Skin epidermis (tissue), 12 donors: ENCODE measurements at regions not wholly inside any gene's neighbourhood (a gene's known extent, or its start where the extent isn't known, plus 50 kb on each side); places are given as distances from the start of the nearest gene placed in this dataset.
"Not testable (repeated sequence)": the region's sequence is repeated elsewhere in the genome, so short reads cannot be mapped to it uniquely, and the experiment has no call there.

ENCODE experiments used
- H3K27ac ChIP-seq, 21 experiments: fragments of 200-600 bp; sonication (generic) in 11 of 21; one replicate each; pipeline ENCODE4 v1.5.0; 2020; ENCODE audit warnings: mild to moderate bottlenecking in 3 of 21, inconsistent platforms in 2 of 21, moderate library complexity in 2 of 21
- H3K4me3 ChIP-seq, 7 experiments: fragments of 200-600 bp; sonication (generic) in 2 of 7; one replicate each; pipeline ENCODE4 v1.5.0; 2020; ENCODE audit warnings: inconsistent platforms in 2 of 7, mild to moderate bottlenecking in 2 of 7, moderate library complexity in 1 of 7

- Histone ChIP-seq H3K4me3 (no peak overlapping the region), H3K27ac (no peak overlapping the region)
Observed at GRCh38 chr7:15068324-15068723, 165.8 kb upstream of the DGKB start.

DNA sequence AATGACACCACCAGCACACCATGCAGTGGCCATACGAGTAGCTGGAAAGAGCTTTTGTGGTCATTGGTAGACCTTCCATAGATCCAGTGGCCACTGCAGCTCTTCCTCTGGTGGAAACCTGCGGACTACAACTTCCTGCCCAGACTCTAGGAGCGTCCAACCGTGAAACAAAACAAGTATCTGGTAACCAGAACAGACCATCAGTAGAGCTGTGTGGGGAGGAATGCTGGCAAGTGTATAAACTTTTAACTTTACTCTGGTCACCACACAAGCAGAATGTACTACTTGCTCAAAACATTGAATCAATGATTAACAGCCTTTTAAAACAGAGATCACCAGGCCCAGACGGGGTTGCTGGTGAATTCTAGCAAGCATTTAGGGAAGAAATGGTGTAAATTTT lies 154.7 kb upstream of the DGKB start:
- no peak overlapping the region for H3K4me3 ChIP-seq
- H3K27ac ChIP-seq, result no peak overlapping the region

DNA sequence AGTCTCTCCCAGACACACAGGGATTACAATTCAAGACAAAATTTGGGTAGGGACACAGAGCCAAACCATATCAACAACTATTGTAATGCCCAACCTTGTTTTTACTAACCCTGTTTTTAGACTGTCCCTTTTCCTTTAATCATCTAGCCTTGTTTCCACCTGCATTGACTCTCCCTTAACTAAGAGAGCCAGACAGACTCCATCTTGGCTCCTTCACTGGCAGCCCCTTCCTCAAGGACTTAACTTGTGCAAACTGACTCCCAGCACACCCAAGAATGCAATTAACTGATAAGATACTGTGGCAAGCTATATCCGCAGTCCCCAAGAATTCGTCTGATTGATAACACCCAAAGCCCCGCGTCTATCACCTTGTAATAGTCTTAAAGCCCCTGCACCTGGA lies 151.8 kb upstream of the DGKB start:
- H3K27ac ChIP-seq, H3K4me3 ChIP-seq: not testable (repeated sequence)

GRCh38 chr7:15049157-15049556 lies 146.6 kb upstream of the DGKB start:
- Histone ChIP-seq H3K4me3 (no peak overlapping the region), H3K27ac (no peak overlapping the region)

DNA sequence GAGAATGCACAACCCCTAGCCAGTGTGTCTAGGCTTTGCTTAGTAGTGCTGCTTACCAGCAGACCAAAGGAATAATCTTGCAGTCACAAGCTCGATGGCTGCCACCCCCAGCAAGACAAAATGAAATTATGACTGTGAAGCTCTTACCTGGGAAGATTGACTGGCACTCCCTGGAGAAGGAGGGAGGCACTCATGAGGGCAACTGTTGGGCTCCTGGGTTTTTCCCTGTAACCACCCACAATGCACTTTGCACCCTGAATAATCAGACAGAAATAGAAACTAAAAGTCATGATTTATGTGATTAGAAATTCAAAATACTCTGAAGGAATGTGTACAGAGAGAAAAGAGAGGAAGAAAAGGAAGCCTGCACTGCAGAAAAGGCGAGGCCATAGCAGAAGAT lies 144.3 kb upstream of the DGKB start:
- Histone ChIP-seq H3K4me3 (no peak overlapping the region), H3K27ac (no peak overlapping the region)

GRCh38 chr7:15043931-15044330 lies 141.4 kb upstream of the DGKB start:
- H3K27ac ChIP-seq, result no peak overlapping the region
- H3K4me3 ChIP-seq, result no peak overlapping the region

DNA sequence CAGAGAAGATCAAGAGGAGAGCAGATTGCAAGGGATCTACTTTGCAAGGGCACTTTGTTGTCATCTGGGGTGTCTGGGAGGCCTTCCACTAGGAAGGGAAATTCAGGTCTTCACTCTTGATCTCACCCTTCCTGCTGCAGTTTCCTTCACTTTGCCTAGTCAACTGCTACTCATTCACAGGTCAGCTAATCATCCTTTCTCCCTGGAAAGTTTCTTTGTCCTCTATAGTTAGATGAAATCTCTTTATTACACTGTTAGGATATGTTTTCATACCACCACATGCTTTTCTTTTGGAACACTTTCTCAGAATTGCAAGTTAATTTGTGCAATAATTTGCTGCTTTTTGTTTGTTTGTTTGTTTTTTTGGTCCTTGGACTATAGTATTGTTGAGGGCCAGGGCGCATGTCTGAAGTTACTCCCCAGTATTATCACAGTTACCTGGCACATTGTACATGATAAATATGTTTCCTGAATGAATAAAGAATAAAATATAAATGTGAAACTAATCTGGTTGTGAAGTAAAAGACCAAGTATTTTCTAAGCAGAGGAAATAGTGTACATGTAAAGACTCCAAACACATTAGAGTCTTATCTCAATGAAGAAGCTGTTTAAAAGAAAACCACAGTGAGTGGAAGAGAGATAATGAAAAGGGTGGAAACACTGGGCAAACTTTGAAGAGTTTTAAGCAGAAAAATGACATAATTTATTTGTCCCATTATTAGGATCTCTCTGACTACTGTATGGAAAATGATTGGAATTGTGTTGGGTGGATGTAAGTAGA lies 139.9 kb upstream of the DGKB start:
- H3K27ac ChIP-seq, result no peak overlapping the region
- no peak overlapping the region for H3K4me3 ChIP-seq

DNA sequence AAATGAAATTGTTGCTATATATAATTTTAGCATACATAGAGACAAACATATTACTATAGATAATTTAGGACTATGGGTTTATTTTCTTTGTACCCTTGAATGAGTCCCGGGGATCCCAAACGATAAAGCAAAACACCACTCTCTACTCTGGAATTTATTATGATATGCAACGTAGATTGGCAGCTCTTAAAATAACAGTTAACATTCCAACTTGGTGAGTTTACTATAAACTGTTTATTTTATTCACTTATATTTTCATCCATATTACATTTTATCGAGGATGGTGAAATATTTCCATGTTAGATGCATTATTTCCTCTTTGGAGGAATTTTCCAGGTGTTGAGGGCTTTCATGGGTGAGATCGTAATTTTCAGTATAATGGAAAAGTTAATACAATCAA lies 138.7 kb upstream of the DGKB start:
- no peak overlapping the region for H3K27ac ChIP-seq
- H3K4me3 ChIP-seq, result no peak overlapping the region

- no peak overlapping the region for H3K27ac ChIP-seq
- no peak overlapping the region for H3K4me3 ChIP-seq
Observed at GRCh38 chr7:15035814-15036213, 133.3 kb upstream of the DGKB start.

GRCh38 chr7:15033039-15033438 lies 130.5 kb upstream of the DGKB start:
- Histone ChIP-seq H3K27ac (no peak overlapping the region), H3K4me3 (no peak overlapping the region)

GRCh38 chr7:15018981-15019380 lies 116.4 kb upstream of the DGKB start:
- H3K4me3 ChIP-seq, result no peak overlapping the region
- H3K27ac ChIP-seq, result no peak overlapping the region

DNA sequence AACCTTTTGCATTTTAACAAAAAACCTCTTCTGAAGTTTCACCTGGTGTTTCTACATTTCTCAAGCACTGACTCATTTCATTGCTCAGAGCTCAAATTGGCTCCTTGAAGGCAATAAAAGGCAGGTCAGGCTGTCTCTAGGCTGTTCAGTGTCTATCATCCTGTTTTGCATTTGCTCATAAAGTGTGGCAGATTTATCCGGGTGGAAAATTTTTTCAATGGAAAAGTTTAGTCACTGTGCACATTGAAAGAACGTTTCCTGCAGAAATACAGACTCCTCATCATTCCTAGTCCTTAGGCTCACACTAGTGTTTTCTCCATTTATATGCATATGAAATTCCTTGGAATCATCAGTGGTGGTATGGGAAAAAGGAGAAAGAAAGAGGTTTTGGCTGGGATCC lies 114.2 kb upstream of the DGKB start:
- H3K27ac ChIP-seq, result no peak overlapping the region
- no peak overlapping the region for H3K4me3 ChIP-seq

DNA sequence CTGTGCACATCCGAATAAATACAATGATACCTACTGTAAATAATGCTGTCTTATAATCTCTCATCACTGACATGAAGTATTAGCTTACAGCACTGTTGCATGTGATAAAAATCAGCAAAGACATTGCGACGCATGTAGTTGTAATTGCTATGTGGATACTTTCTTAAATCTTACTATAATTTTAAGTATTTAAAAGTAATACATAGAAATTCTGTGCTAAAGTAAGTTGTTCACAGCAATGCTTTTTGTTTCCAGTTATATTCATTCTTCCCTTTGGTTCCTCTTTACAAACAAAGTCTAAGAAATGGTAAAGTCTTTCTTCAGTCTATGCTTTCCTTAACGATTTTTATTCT lies 113.7 kb upstream of the DGKB start:
- Histone ChIP-seq H3K27ac (no peak overlapping the region), H3K4me3 (no peak overlapping the region)

DNA sequence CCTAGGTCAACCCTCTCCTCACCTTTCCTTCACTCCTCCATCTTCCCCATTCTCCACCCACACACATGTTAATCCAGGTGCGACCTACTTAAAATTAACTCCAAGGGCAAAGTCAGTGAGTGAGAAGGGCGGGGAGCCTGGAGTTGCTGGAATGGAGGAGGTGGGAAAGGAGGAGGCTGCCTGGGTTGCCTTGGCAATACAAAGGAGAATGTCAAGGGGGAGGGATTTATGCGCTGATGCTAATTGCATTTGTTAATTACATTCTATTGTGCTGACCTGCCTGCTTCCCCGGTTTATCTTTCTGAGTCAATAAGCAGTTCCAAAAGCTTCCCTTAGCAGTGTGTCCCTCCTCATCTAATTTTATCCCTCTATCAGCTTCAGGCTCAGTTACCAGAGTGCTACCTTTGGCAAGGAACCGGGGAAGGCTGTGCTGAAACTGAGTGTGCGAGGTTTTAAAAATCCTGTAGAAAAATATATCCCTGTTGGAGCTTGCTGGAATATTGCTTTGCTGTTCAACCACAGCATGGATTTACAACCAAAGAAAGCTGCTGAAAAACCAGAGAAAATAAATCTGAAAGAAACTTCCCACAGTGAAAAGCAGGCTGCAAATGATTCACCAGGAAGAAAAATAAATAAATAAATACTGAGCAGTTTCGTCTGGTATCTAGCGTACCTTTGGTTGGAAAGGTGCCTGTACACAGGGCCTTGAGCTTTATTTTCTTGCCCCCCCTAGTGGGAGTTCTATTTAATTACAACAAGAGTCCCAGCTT lies 113.2 kb upstream of the DGKB start:
- no peak overlapping the region for H3K27ac ChIP-seq
- peak overlapping the region in 1 of 7 experiments; percentile 23 for H3K4me3 ChIP-seq

GRCh38 chr7:15012135-15012534 lies 109.6 kb upstream of the DGKB start:
- no peak overlapping the region for H3K27ac ChIP-seq

DNA sequence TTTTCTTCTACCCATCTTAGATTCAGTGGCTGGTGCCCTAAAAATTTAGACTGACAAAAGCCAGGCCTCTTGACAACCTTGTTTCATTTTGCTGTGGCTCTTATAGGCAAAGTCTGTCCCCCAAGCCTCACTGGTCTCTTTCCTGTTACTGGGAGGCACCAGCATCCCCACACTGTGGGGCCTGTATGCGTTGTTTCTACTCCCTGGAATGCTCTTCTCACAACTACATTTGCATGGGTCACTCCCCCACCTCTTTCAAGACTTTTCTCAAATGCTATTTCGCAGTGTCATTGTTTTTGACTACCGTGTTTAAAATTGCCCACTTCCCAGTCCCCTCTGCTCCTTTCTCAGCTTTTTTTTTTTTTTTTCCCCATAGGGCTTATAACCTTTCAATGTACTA lies 108.7 kb upstream of the DGKB start:
- no peak overlapping the region for H3K27ac ChIP-seq
- H3K4me3 ChIP-seq, result no peak overlapping the region

More at GRCh38 chr7:15012135-15012534, 109.6 kb upstream of the DGKB start:
- H3K4me3 ChIP-seq, result no peak overlapping the region

- no peak overlapping the region for H3K27ac ChIP-seq
- H3K4me3 ChIP-seq, result no peak overlapping the region
Observed at GRCh38 chr7:15007507-15007906, 105.0 kb upstream of the DGKB start.

DNA sequence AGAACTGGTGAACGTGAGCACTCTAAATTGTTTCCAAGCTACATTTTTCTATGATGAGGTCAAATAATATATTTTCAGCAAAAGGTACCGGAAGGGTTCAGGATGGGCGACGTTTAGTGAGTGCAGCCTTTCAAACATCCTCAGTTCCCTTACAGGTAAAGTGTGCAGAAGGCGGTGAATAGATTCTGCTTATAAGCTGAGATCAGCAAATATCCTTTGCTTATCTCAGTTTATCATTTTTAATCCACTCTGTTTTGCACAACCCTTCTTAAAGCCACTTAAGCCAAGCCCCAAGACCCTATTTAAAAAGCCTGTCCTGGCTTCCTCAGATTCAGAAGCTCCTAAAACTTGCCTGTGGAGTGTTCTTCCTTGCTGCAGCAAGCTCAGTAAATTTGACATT lies 103.1 kb upstream of the DGKB start:
- no peak overlapping the region for H3K4me3 ChIP-seq
- no peak overlapping the region for H3K27ac ChIP-seq

GRCh38 chr7:15000157-15000556 lies 97.6 kb upstream of the DGKB start:
- H3K4me3 ChIP-seq, result no peak overlapping the region
- H3K27ac ChIP-seq, result no peak overlapping the region

DNA sequence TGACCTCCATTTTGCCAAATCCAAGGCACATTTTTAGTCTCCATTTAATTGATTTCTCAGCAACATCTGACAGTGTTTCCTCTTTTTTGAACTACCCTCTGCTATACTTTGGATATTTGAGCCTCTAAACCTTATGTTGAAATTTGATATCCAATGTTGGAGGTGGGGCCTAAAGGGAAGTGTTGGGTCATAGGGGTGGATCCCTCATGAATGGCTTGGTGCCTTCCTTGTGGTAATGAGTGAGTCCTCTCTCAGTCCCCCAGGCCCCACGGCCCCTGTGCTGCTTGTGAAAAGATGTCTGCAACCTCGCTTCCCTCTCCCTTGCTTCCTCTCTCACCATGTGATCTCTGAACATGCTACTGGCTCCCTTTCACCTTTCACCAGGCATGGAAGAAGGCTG lies 96.8 kb upstream of the DGKB start:
- Histone ChIP-seq H3K27ac (no peak overlapping the region), H3K4me3 (no peak overlapping the region)

- Histone ChIP-seq H3K27ac (no peak overlapping the region), H3K4me3 (no peak overlapping the region)
Observed at GRCh38 chr7:14995774-14996173, 93.2 kb upstream of the DGKB start.

GRCh38 chr7:14988941-14989340 lies 86.4 kb upstream of the DGKB start:
- Histone ChIP-seq H3K4me3 (no peak overlapping the region), H3K27ac (no peak overlapping the region)
